Heart left ventricle (tissue), 16 donors: ENCODE measurements at regions not wholly inside any gene's neighbourhood (a gene's known extent, or its start where the extent isn't known, plus 50 kb on each side); places are given as distances from the start of the nearest gene placed in this dataset.

ENCODE experiments used
- ATAC-seq, 4 donors: fragments of 200-7000 bp; cut with Tn5 transposase; one replicate each; pipeline ENCODE4 v1.9.1; 2020 to 2022; ENCODE audit warnings: moderate library complexity in 4 of 4, mild to moderate bottlenecking in 3 of 4, moderate number of reproducible peaks in 1 of 4
- DNase-seq, 5 donors: peaks; one replicate each; pipeline ENCODE4 v3.0.0-alpha.2; 2020
- H3K27ac ChIP-seq, 12 donors: fragments of 200-600 bp; sonication (generic) in 4 of 12; one replicate each; pipeline versions ENCODE4 v1.5.0 to v1.8.0; 2016 to 2022; ENCODE audit warnings: mild to moderate bottlenecking in 2 of 12
- H3K27me3 ChIP-seq, 9 donors: fragments of 200-600 bp; sonication (generic) in 2 of 9; one replicate each; pipeline versions ENCODE4 v1.5.1 to v1.8.0; 2016 to 2022; ENCODE audit warnings: mild to moderate bottlenecking in 3 of 9
- H3K36me3 ChIP-seq, 9 donors: fragments of 200-600 bp; sonication (generic) in 2 of 9; one replicate each; pipeline versions ENCODE4 v1.5.0 to v1.8.0; 2018 to 2022; ENCODE audit warnings: mild to moderate bottlenecking in 2 of 9
- H3K4me1 ChIP-seq, 12 donors: fragments of 200-600 bp; sonication (generic) in 4 of 12; one replicate each; pipeline versions ENCODE4 v1.5.0 to v1.8.0; 2016 to 2022; ENCODE audit warnings: mild to moderate bottlenecking in 3 of 12
- H3K4me3 ChIP-seq, 12 donors: fragments of 200-600 bp; sonication (generic) in 4 of 12; one replicate each; pipeline versions ENCODE4 v1.5.0 to v1.8.0; 2017 to 2022; ENCODE audit warnings: mild to moderate bottlenecking in 9 of 12, moderate library complexity in 4 of 12
- H3K9me3 ChIP-seq, 12 donors: fragments of 200-600 bp; sonication (generic) in 4 of 12; one replicate each; pipeline versions ENCODE4 v1.5.0 to v1.8.0; 2016 to 2022; ENCODE audit warnings: mild to moderate bottlenecking in 1 of 12
- POLR2A ChIP-seq, 2 donors: fragments of 450-650 bp; IDR thresholded peaks; one replicate each; pipeline ENCODE4 v1.6.1; 2017; ENCODE audit warnings: antibody characterized with exemption in 2 of 2, mild to moderate bottlenecking in 2 of 2, moderate library complexity in 2 of 2
- WGBS, 4 donors: extraction: QIAGEN DNeasy Blood & Tissue Kit in 2 of 4; methylation state at CpG; one replicate each; pipeline versions ENCODE4 v1.1.5 to v1.1.7; 2013 to 2018; 5-methylcytosine and 5-hydroxymethylcytosine counted together
- intact Hi-C, 10 donors: fragments of 100-400 bp; cut with DNase I; formaldehyde crosslinking; loops; one replicate each; pipeline versions ENCODE4 v1.11.1 to v1.14.2; 2022
- TF ChIP-seq, protein P1 (sequence below), 12 donors: fragments of 200-600 bp; sonication (generic) in 4 of 12; IDR thresholded peaks; one replicate each; pipeline versions ENCODE4 v1.5.0 to v1.8.0; 2018 to 2022; ENCODE audit warnings: antibody characterized with exemption in 12 of 12, mild to moderate bottlenecking in 5 of 12
- donor health status: ischemic (EF 13 %, LVEDD 7.1; RV severe dilation, severe dysfunction).
- donor health status: healthy with polysubstance abuse.
- donor health status: DM: no; HTN: yes; CAD: no.
- donor health status: DM: no; HTN: no; CAD: no.
- donor health status: ischemic (EF 25% LVEDD 6.9; RV normal size, moderate dysfunction).
- donor health status: ischemic (EF 25% LVEDD 5.7; RV mildly dilated, moderate dysfunction).
- donor health status: healthy.
- donor health status: DM: yes; HTN: yes; CAD: no.
- donor health status: ischemic (EF 35%, LVEDD 5.7; RV mildly dilated, moderate dysfunction).
- donor health status: nonischemic (EF 11% LVEDD 7.7; RV severe dilation, severe dysfunction).
- donor health status: DM: yes; HTN: yes; CAD: no.
- donor health status: PGD.
- donor health status: ischemic (EF 29% LVEDD 5.4; RV normal size, mild dysfunction).
- donor health status: nonischemic (EF 23%, LVEDD 6.1; RV moderate dilation, normal function).

DNA sequence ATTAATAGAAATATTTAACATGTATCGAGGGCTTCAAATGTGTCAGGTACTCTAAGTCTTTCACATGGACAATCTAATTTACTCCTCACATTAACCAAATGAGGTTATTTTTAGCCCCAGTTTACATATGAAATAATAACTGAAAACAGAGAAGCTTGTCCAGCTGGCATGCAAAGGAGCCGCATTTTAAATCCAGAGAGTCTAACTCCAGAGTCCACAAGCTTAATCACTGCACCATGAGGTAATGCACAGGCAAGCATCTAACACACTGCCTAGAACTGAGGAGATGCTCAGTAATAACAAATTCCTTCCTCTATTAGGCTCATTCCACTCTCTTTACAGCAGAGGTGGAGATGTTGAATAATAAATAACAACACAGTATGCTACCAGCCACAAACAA is 165.7 kb upstream of the GUCY1A2 start:
- DNase-seq (no peak), ATAC-seq (no peak)
- H3K36me3 ChIP-seq, result no peaks in the 10 kb centered on the region
- no peak overlapping the region for H3K4me3 ChIP-seq
- TF ChIP-seq, protein P1, sequence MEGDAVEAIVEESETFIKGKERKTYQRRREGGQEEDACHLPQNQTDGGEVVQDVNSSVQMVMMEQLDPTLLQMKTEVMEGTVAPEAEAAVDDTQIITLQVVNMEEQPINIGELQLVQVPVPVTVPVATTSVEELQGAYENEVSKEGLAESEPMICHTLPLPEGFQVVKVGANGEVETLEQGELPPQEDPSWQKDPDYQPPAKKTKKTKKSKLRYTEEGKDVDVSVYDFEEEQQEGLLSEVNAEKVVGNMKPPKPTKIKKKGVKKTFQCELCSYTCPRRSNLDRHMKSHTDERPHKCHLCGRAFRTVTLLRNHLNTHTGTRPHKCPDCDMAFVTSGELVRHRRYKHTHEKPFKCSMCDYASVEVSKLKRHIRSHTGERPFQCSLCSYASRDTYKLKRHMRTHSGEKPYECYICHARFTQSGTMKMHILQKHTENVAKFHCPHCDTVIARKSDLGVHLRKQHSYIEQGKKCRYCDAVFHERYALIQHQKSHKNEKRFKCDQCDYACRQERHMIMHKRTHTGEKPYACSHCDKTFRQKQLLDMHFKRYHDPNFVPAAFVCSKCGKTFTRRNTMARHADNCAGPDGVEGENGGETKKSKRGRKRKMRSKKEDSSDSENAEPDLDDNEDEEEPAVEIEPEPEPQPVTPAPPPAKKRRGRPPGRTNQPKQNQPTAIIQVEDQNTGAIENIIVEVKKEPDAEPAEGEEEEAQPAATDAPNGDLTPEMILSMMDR (IDR thresholded peaks at IDR 0.05), result no peak
- no peak for TF ChIP-seq POLR2A (IDR thresholded peaks at IDR 0.05)
- intact Hi-C loops, result no loop called here
- H3K27me3 ChIP-seq, result no peaks in the 10 kb centered on the region
- no peaks in the 10 kb centered on the region for H3K9me3 ChIP-seq
- no peak overlapping the region for H3K27ac ChIP-seq
- H3K4me1 ChIP-seq, result no peaks in the 10 kb centered on the region
- WGBS, 4 donors, result 73 to 88% (median 80%) methylated on average over 2 of the region's 2 CpGs

DNA sequence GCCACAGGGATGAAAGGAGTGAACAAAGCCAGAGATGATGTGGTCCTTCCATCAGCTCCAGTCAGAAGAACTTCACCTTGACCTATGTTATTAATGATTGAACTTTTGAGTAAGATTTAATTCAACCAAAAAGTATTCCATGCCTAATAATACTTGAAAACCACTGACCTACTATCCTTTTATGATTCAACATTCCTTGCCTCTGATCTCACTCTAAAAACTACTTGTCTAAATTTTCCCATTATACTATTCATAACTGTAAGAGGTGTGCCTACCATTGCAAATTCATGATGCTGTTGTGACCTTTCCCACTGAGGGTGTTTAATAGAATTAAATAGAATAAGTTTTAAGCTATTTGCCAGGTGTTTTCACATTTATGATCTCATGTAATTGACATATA is 164.7 kb upstream of the GUCY1A2 start:
- H3K36me3 ChIP-seq, result no peaks in the 10 kb centered on the region
- H3K4me1 ChIP-seq, result no peaks in the 10 kb centered on the region
- intact Hi-C loops, result no loop called here
- DNase-seq (no peak), ATAC-seq (no peak)
- no peak overlapping the region for H3K4me3 ChIP-seq
- no peak overlapping the region for H3K27ac ChIP-seq
- no peak for TF ChIP-seq POLR2A (IDR thresholded peaks at IDR 0.05)
- TF ChIP-seq, protein P1 (IDR thresholded peaks at IDR 0.05), result no peak
- H3K9me3 ChIP-seq, result no peaks in the 10 kb centered on the region
- H3K27me3 ChIP-seq, result no peaks in the 10 kb centered on the region

DNA sequence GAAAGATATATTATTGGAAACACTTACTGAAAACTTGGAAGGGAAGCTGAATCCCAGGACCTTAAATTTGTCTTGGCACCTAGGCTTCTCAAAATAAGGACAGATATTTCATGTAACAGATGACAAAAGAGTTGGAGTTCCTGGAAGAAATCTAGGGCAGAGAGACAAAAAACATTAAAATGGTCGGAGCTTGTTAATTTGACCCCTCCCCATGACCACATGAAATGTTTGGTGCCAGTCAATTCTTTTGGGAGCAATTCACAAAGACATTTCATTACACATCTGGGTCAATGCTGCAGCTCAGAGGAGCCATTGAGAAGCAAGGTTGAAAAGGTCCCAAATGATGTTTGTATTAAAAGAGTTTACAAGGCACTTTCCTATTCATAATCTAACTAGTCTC is 162.0 kb upstream of the GUCY1A2 start:
- Histone ChIP-seq H3K9me3 (no peaks in the 10 kb centered on the region), H3K4me1 (no peaks in the 10 kb centered on the region), H3K27ac (no peak overlapping the region), H3K36me3 (no peaks in the 10 kb centered on the region), H3K27me3 (no peaks in the 10 kb centered on the region), H3K4me3 (no peak overlapping the region)
- WGBS, 4 donors, result 41 to 66% (median 50%) methylated on average over 1 of the region's 1 CpG
- intact Hi-C loops, result no loop called here
- DNase-seq (no peak), ATAC-seq (no peak)
- TF ChIP-seq POLR2A (IDR thresholded peaks at IDR 0.05), result no peak
- TF ChIP-seq, protein P1 (IDR thresholded peaks at IDR 0.05), result no peak

DNA sequence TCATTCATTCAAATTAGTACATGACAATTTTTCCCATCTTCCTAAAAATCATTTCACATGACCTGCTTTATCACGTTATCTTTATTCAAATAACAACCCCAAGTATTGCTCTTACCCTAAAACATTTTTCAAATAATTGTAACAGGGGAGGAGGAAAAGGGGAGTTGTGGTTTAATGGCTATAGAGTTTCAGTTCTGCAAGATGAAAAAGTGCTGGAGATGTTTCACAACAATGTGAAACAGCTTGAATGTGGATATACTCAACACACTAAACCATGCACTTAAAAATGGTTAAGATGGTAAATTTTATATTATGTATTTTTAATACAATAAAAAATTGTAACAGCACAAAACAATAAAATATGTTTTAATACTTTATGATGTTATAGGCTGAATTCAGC is 161.6 kb upstream of the GUCY1A2 start:
- H3K4me3 ChIP-seq, result no peak overlapping the region
- ATAC-seq, result no peak
- WGBS, 4 donors, result 60 to 74% (median 70%) methylated on average over 1 of the region's 1 CpG
- H3K27ac ChIP-seq, result no peak overlapping the region
- no peaks in the 10 kb centered on the region for H3K9me3 ChIP-seq
- no peak for DNase-seq
- TF ChIP-seq, protein P1 (IDR thresholded peaks at IDR 0.05), result no peak
- TF ChIP-seq POLR2A (IDR thresholded peaks at IDR 0.05), result no peak
- no peaks in the 10 kb centered on the region for H3K36me3 ChIP-seq
- H3K27me3 ChIP-seq, result no peaks in the 10 kb centered on the region
- H3K4me1 ChIP-seq, result no peaks in the 10 kb centered on the region
- intact Hi-C loops, result no loop called here
